ENCODE measurements at regions not wholly inside any gene's neighbourhood (a gene's known extent, or its start where the extent isn't known, plus 50 kb on each side); places are given as distances from the start of the nearest gene placed in this dataset.

DNA sequence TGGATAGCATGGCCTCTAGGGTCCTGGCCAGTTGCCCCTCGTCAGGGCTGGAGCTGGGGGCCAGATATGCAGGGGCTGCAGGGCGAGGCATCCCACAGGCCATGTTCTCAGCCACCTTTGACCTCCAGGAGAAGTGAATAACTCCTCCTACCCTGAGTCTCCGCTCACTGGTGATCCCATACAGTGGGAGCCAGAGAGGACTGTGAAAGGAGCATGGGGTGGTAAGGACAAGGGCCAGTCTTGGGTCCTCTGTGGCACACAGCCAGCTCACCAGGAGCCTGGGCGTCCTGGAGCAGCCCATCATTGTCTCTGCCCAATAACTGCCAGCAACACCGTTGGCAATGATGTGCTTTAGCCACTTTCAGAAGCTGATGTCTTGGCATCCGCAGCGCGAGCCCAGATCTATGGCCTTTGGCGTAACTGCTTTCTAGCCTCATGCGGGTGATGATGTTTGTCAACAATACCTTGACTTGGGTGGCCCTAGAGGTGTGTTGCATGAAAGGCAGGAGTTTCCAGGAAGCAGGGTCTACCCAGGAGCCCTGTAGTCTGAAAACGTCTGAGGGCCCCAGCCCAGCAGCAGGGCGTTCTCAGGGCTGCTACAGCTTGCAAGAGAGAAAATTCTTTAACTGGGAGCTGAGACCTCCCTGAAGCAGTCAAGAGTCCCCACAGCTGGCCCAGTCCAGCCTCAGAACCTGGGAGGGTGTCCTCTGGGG, 61.1 kb upstream of the IQSEC1 start:
- no peaks in the 10 kb centered on the region for H3K36me3 ChIP-seq (ENCODE audit: control insufficient read depth, insufficient read depth, low read length)
- H3K27ac ChIP-seq (ENCODE audit: low read length) = no peak overlapping the region
- H3K4me1 ChIP-seq (ENCODE audit: control insufficient read depth, insufficient read depth, low read length) = no peaks in the 10 kb centered on the region
- H3K9me3 ChIP-seq (ENCODE audit: control insufficient read depth, low read depth, low read length) = no peaks in the 10 kb centered on the region
- H3K27me3 ChIP-seq (ENCODE audit: control insufficient read depth, insufficient read depth, low read length) = peaks cover 5% of the 10 kb centered on the region
- WGBS (ENCODE audit: insufficient coverage, low lambda C conversion rate) = no CpG with 5 or more reads among the region's 12 CpGs
- no peak for DNase-seq
- H3K4me3 ChIP-seq (ENCODE audit: low read length) = no peak overlapping the region

DNA sequence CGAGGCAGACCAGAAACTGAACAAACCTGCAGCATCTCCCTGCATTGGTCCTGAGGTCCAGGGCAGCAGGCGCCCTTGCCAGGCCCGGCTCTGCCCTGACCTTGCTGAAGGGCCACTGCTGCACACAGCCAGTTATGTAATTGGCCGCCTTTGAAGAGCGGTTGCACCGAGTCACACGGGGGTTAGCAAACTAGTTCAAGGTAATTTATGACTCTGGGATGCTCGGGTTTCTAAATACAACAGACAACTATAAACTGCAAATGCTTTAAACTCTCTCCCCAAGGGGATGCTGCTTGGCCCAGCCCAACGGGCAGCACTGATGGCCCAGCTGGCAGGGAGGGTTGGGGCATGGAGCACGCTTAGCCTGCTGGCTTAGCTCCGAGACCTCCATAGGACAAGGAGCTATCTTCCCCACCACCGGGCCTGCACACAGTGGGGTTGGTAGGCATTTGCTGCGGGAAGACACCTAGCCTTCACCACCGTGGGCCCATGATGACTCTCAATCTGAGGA, 60.3 kb upstream of the IQSEC1 start:
- Histone ChIP-seq H3K27me3 (ENCODE audit: control insufficient read depth, insufficient read depth, low read length) (peaks cover 5% of the 10 kb centered on the region), H3K4me1 (ENCODE audit: control insufficient read depth, insufficient read depth, low read length) (no peaks in the 10 kb centered on the region), H3K27ac (ENCODE audit: low read length) (no peak overlapping the region), H3K36me3 (ENCODE audit: control insufficient read depth, insufficient read depth, low read length) (no peaks in the 10 kb centered on the region), H3K9me3 (ENCODE audit: control insufficient read depth, low read depth, low read length) (no peaks in the 10 kb centered on the region), H3K4me3 (ENCODE audit: low read length) (no peak overlapping the region)
- DNase-seq = no peak
- no CpG with 5 or more reads among the region's 14 CpGs for WGBS (ENCODE audit: insufficient coverage, low lambda C conversion rate)

DNA sequence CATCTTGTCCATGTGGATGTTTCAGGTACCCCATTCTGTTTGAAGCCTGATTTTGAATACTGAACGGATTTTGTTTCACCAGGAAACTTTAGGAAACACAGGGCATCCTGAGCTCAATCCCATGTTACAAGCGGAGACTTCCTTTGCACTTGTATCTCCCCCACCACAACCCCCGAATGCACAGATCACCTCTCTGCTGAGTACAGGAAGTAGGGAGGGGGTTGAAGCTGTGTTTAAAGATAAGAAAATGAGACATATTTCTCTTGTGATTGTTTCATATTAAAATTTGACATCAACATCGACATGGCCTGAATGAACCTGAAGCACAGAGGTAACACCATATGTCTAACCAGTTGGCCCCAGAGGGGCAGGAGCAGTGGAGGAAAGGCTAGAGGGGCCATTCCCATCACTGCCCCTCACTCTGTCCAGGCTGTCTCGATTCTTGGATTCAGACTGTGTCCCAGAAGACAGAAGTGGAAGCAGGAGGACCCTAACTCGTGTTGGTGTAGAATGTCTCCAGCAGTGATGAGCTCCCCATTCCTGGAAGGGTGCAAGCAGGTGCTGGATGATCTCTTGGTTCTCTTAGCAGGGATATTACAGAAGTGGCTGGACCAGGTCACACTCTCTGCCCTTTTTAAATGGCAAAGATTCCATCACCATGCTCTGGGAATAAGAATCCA, 59.6 kb upstream of the IQSEC1 start:
- Histone ChIP-seq H3K4me3 (ENCODE audit: low read length) (no peak overlapping the region), H3K27ac (ENCODE audit: low read length) (no peak overlapping the region), H3K9me3 (ENCODE audit: control insufficient read depth, low read depth, low read length) (no peaks in the 10 kb centered on the region), H3K36me3 (ENCODE audit: control insufficient read depth, insufficient read depth, low read length) (no peaks in the 10 kb centered on the region), H3K4me1 (ENCODE audit: control insufficient read depth, insufficient read depth, low read length) (no peaks in the 10 kb centered on the region), H3K27me3 (ENCODE audit: control insufficient read depth, insufficient read depth, low read length) (peaks cover 5% of the 10 kb centered on the region)
- DNase-seq = no peak
- WGBS (ENCODE audit: insufficient coverage, low lambda C conversion rate) = no CpG with 5 or more reads among the region's 6 CpGs

DNA sequence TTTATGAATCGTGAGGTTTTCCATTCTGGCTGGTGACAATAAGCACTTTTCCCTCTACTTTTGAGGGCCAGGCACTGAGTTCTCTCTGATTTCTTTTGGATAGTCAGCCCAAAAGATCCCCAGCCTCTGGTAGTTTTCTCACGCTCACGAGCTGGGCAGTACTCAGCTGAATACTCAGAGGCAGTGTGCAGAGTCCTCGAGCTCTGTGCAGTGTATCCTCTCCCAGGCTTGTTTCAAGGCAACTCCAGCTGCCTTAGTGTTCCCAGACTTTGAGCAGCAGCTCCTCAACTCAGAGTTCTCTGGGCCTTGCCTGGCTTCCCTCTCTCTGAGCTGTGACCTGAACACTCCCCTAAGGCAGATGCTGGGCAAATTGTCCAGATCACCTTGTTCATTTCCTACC, 59.1 kb upstream of the IQSEC1 start:
- no peak for DNase-seq
- Histone ChIP-seq H3K9me3 (ENCODE audit: control insufficient read depth, low read depth, low read length) (no peaks in the 10 kb centered on the region), H3K4me3 (ENCODE audit: low read length) (no peak overlapping the region), H3K4me1 (ENCODE audit: control insufficient read depth, insufficient read depth, low read length) (no peaks in the 10 kb centered on the region), H3K27ac (ENCODE audit: low read length) (no peak overlapping the region), H3K27me3 (ENCODE audit: control insufficient read depth, insufficient read depth, low read length) (peaks cover 5% of the 10 kb centered on the region), H3K36me3 (ENCODE audit: control insufficient read depth, insufficient read depth, low read length) (no peaks in the 10 kb centered on the region)
- no CpG with 5 or more reads among the region's 4 CpGs for WGBS (ENCODE audit: insufficient coverage, low lambda C conversion rate)

DNA sequence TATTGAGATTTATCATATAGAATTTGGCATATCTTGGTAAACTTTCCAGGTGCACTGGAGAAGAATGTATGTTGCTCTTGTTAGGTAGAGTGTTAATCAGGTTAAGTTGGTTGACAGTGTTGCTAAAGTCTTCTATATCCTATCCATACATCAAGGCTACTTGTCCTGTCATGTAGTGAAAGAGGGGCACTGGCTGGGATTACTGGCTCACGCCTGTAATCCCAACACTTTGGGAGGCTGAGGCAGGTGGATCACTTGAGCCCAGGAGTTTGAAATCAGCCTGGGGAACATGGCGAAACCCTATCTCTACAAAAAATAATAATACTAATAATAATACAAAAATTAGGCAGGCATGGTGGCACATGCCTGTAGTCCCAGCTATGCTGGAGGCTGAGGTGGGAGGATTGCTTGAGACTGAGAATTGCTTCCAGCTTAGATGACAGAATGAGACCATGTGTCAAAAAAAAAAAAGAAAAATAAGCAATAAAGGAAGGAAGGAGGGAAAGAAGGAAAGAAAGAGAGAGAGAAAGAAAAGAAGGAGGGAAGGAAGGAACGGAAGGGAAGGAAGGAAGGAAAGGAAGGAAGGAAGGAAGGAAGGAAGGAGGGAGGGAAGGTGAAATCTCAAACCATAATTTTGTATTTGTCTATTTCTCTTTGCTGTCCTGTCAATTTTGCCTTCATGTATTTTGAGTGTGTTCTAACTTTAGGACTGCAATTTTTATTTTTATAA, 57.4 kb upstream of the IQSEC1 start:
- no peaks in the 10 kb centered on the region for H3K36me3 ChIP-seq (ENCODE audit: control insufficient read depth, insufficient read depth, low read length)
- H3K4me3 ChIP-seq (ENCODE audit: low read length) = no peak overlapping the region
- DNase-seq = no peak
- 90% methylated on average over 2 of the region's 3 CpGs for WGBS (ENCODE audit: insufficient coverage, low lambda C conversion rate)
- no peaks in the 10 kb centered on the region for H3K4me1 ChIP-seq (ENCODE audit: control insufficient read depth, insufficient read depth, low read length)
- H3K27ac ChIP-seq (ENCODE audit: low read length) = no peak overlapping the region
- H3K27me3 ChIP-seq (ENCODE audit: control insufficient read depth, insufficient read depth, low read length) = peaks cover 2% of the 10 kb centered on the region
- no peaks in the 10 kb centered on the region for H3K9me3 ChIP-seq (ENCODE audit: control insufficient read depth, low read depth, low read length)

DNA sequence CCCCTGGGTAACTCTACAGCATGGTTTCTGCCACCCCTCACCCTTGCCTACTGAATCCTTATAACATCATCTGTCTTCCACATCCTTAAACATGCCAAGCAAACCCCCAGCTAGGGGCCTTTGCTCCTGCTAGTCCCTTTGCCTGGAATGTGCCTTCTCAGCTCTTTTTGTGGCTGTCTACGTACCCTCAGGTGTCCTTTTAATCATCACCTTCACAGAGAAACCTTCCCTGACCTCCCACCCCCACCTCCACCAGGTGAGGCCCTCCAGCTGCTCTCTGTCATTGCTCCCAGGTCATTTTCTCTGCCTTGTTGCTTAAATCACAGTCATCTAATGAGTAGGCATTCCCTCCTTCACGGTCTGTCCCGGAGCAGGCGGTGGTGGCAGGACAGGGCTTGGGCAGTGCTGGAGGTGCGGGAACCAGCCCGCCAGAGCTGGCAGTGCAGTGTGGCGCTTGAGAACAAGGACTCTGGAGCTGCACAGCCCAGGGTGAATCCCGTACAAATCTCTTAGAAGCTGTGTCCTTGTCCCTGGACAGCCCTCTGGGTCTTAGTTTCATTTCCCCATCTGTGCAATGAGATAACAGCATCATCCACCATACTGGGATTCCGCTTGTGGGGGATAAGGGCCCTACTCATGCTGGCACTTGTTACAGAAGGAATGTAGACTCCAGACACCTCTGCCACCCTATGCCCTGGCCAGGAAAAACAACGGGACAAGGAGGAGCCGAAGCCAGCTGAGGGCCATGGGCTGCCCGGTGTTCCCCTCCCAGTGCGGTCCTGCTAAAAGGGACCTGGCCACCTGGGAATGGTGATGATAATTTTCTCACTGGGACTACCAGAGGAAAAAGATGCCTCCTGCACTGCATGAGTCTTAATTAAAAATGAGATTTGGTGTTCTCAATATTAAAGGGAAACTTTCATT, 52.1 kb upstream of the IQSEC1 start:
- H3K36me3 ChIP-seq (ENCODE audit: control insufficient read depth, insufficient read depth, low read length) = no peaks in the 10 kb centered on the region
- no peaks in the 10 kb centered on the region for H3K4me1 ChIP-seq (ENCODE audit: control insufficient read depth, insufficient read depth, low read length)
- DNase-seq = no peak
- H3K27ac ChIP-seq (ENCODE audit: low read length) = no peak overlapping the region
- H3K9me3 ChIP-seq (ENCODE audit: control insufficient read depth, low read depth, low read length) = no peaks in the 10 kb centered on the region
- no CpG with 5 or more reads among the region's 13 CpGs for WGBS (ENCODE audit: insufficient coverage, low lambda C conversion rate)
- H3K27me3 ChIP-seq (ENCODE audit: control insufficient read depth, insufficient read depth, low read length) = no peaks in the 10 kb centered on the region
- no peak overlapping the region for H3K4me3 ChIP-seq (ENCODE audit: low read length)

DNA sequence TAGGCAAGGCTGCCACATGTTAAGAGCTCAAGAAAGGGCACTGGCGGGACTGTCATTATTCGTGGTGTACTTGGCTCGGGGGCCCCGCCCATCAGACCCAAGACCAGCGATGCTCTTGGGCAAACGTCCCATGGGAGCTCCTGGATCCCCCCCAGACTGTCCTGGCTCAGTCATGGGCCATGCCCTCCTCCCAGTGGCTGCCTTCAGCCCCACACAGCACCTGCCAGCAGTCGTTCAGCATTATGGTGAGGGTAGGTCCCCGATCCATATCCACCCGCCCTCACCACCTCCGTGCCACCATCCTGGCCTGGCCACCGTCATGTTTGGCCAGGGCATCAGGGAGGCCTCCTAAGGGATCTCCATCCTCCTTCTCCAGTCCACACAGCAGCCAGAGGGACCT, 51.4 kb upstream of the IQSEC1 start:
- H3K36me3 ChIP-seq (ENCODE audit: control insufficient read depth, insufficient read depth, low read length) = no peaks in the 10 kb centered on the region
- no peak for DNase-seq
- H3K4me3 ChIP-seq (ENCODE audit: low read length) = no peak overlapping the region
- H3K27ac ChIP-seq (ENCODE audit: low read length) = no peak overlapping the region
- no peaks in the 10 kb centered on the region for H3K4me1 ChIP-seq (ENCODE audit: control insufficient read depth, insufficient read depth, low read length)
- no peaks in the 10 kb centered on the region for H3K9me3 ChIP-seq (ENCODE audit: control insufficient read depth, low read depth, low read length)
- peaks cover 6% of the 10 kb centered on the region for H3K27me3 ChIP-seq (ENCODE audit: control insufficient read depth, insufficient read depth, low read length)
- WGBS (ENCODE audit: insufficient coverage, low lambda C conversion rate) = no CpG with 5 or more reads among the region's 11 CpGs

DNA sequence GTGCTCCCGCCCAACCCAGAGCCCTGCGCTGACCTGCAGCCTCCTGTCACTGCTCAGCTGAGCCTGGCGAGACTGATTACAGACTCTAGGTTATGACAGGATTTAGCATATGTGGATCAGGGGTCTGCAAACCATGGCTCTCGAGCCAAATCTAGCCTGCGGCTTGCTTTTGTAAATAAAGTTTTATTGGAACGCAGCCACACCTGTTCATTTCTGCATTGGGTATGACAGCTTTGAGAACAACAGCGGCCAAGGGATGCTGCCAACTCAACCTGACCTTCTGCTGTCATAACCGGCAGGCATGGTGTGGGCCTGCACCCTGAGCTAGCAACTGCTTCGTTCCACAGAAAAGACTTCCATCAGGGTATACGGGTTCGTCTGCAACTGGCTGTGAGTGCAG, 50.5 kb upstream of the IQSEC1 start:
- no peaks in the 10 kb centered on the region for H3K9me3 ChIP-seq (ENCODE audit: control insufficient read depth, low read depth, low read length)
- H3K4me3 ChIP-seq (ENCODE audit: low read length) = no peak overlapping the region
- H3K36me3 ChIP-seq (ENCODE audit: control insufficient read depth, insufficient read depth, low read length) = no peaks in the 10 kb centered on the region
- WGBS (ENCODE audit: insufficient coverage, low lambda C conversion rate) = no CpG with 5 or more reads among the region's 11 CpGs
- no peak overlapping the region for H3K27ac ChIP-seq (ENCODE audit: low read length)
- peaks cover 9% of the 10 kb centered on the region for H3K27me3 ChIP-seq (ENCODE audit: control insufficient read depth, insufficient read depth, low read length)
- H3K4me1 ChIP-seq (ENCODE audit: control insufficient read depth, insufficient read depth, low read length) = no peaks in the 10 kb centered on the region
- DNase-seq = no peak

DNA sequence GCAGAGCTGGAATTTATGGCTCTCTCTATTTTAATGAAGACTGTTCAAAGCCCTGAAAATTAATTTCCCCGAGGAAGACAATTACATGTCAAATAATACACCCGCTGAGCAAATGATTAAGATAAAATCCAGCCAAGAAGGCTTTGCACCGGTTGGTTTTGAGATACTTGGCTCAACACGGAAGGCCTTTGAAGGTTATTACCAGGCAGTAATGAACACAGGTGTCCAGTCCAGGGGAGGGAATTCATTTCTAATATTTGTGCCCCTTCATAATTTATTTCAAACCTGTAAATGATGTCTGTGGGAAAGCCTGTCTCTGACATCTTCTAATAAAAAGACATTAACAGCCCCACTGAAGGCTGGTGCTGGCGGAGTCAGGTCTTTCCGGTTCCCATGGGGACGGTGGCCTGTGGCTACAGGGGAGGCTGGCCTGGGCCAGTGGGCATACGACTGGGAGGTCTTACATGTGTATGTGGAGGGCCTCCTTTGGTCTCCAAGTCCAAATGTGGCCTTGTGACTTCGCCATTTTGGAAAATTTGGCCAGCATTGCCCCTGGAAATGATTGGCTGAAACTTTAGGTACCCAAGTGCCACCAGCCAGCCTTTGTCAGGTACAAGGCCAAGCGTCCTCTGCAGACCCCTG, 49.9 kb upstream of the IQSEC1 start:
- WGBS (ENCODE audit: insufficient coverage, low lambda C conversion rate) = no CpG with 5 or more reads among the region's 10 CpGs
- Histone ChIP-seq H3K9me3 (ENCODE audit: control insufficient read depth, low read depth, low read length) (no peaks in the 10 kb centered on the region), H3K27ac (ENCODE audit: low read length) (no peak overlapping the region), H3K36me3 (ENCODE audit: control insufficient read depth, insufficient read depth, low read length) (no peaks in the 10 kb centered on the region), H3K27me3 (ENCODE audit: control insufficient read depth, insufficient read depth, low read length) (peaks cover 9% of the 10 kb centered on the region), H3K4me3 (ENCODE audit: low read length) (no peak overlapping the region), H3K4me1 (ENCODE audit: control insufficient read depth, insufficient read depth, low read length) (no peaks in the 10 kb centered on the region)
- DNase-seq = no peak

Data from large intestine (tissue), 3 donors.